Left forelimb (tissue), 1 donor: ENCODE measurements at regions not wholly inside any gene's neighbourhood (a gene's known extent, or its start where the extent isn't known, plus 50 kb on each side); places are given as distances from the start of the nearest gene placed in this dataset.

Source experiments
- DNase-seq: peaks from one replicate; pipeline ENCODE4 v3.0.0-alpha.2; 2018; ENCODE audit warnings: low spot score

DNA sequence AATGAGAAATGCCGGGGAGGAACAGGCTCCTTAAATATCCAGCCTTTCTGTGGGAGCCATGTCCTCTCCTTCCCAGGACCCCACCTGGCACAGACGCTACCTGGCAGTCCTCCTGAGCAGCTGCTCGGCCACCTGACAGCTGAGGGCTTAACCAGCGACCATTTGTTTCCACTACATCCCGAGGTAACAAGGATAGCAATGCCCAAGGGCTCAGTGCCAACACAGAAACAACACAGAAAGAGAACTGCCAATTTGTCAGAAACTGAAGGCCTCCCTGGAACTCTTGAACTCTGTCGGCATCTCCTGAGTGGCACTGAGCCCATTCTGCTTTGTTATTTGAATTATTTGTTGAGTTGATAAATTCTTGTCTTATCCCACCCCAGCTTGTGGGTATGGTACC lies 122.2 kb upstream of the ARHGAP28 start:
- DNase-seq: no peak

DNA sequence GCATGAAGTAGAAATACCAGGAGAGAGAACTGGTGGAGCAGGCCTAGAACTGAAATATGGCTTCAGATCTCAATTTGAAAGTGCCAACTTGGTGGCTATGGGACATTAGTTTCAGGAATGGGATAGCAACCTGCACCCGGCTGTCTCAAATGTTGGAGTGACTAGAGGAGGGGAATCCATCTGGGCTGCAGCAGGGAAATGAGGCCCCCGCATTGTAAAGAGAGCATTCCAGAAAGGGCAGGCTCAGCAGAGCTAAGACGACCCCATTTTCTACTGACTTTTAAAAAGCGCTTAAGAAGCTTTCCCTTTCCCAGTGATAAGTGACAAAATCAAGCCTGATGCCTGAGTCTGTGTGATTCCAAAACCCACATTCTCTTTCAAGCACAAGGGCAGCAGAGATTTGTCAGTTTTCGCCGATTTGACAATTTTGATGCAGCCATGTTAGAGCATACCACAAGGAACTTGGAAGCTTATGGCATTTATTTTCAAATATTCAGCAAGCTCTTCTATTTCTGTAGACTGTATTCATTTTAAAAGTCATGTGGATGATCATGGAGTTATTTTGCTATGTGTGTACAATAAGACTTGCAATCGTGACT lies 119.8 kb upstream of the ARHGAP28 start:
- DNase-seq: no peak

DNA sequence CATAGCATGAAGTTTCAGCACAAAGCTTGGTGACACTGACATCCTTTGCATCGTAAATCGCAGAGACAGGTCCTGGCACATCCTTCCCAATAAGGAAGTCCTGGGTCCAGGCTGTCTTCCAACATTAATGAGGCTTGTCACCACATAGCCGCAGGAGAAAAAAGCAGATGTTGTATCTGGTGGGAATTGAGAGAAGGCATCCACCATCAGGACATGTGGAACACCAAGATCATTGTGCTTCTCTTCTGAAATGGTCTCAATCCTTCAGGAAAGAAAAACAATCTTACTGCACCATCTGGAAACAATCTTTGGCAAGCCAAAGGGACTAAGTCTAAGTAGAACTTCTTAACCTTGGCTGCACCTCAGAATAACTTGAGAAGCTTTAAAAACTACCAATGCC lies 119.0 kb upstream of the ARHGAP28 start:
- no peak for DNase-seq

DNA sequence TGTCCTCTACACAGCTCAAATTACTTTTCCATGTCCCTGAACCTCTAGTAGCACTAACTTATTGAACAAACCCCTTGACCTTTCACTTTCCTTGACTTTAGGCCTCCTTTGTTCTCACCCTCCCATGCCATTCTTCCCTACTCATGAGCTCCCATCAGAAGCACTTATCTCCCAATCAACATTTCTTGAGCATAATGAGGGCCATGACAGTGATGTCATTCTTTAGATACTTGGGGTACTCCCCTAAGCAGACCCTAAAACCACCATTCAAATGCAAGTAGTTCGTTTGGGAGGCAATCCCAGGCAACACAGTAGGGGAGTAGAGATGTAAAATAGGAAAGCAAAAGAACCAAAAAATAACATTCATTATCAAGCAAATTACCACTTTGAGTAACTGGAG lies 115.9 kb upstream of the ARHGAP28 start:
- no peak for DNase-seq

DNA sequence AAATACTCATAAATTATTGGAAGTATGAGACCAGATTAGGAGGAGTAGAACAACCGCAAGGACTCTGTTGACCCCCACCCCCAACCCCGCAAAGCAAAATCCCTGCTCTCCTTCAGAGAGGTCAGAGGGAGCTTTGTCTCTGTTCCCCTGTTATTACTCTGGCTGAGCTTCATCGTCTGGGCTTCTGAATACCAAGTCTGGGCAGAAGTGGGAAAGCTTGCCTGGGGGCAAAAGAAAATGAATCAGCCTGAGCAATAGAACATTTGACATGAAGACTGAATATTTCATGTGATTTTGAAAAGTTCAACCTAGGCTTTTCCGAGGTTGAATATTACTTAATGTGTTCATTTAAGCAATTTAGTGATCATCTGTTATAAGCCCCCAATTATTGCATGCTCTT lies 114.6 kb upstream of the ARHGAP28 start:
- no peak for DNase-seq

DNA sequence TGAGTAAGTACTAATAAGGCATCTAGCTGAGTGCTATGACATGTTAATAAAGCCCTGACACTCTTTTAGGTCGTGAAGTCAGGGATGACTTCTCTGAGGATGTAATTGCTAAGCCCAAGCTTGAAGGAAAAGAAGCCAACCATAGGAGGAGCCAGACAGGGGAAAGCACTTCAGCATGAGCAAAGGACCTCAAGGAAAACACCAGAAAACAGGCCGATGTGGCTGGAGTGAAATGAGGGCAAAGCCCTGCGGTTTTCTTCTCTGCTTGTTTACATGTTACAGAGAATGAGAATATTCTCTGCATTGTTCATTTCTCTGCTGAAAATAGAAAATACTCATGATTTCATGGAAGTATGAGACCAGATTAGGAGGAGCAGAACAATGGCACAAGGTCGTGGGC lies 112.5 kb upstream of the ARHGAP28 start:
- no peak for DNase-seq

DNA sequence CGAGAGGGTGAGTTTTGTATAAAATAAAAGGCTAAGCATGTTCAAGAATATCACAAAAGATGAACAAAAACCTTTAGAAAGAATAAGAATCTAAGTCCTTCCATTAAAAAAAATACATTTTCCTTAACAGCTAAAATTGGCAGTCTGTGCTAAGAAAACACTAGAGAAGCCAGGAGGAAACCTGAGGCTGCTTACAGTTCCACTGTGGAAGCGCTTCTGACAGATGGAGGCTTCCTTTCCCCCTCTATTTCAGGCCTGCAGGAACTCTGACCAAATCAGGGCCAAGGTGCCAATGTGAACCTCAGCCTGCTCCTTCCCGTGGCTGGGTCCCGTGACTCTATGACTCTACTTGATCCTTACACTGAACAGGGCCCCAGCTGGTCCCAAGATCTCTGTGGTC lies 108.1 kb upstream of the ARHGAP28 start:
- DNase-seq: no peak

DNA sequence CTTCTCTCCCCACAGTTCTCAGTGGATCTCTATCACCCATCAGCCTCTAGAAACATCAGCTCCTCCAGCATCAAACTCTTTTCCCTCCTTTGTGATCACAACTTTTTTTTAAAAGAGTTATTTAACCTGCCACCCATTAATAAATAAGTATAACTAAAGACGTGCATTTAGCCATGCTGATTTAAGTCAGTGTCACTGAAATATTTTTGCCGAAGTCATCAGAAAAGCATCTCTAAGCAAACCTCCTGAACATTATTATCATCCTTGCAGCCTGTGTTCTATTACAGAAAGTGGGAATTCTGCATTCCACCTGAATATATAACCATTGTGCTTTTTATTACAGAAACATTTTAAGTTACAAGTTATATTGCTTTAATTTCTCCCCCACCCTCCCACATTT lies 106.2 kb upstream of the ARHGAP28 start:
- no peak for DNase-seq

DNA sequence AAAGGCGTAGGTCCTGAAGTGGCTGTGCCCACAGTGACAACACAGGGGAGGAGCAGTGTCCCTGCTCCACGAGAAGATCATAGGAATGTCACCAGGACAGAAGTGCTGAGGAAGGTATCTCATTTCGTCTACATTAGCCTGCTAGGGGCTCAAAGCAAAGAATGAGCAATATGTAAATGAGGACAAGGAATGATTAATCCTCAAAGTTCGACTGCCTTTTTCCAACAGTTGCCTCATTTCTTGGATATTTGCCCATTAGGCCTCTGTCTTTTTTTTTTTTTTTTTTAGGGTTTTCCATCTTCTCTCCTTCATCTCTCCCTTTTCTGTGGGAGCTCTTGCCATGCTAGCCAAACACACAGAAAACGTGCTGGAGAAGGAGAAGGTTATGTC lies 105.2 kb upstream of the ARHGAP28 start:
- no peak for DNase-seq

DNA sequence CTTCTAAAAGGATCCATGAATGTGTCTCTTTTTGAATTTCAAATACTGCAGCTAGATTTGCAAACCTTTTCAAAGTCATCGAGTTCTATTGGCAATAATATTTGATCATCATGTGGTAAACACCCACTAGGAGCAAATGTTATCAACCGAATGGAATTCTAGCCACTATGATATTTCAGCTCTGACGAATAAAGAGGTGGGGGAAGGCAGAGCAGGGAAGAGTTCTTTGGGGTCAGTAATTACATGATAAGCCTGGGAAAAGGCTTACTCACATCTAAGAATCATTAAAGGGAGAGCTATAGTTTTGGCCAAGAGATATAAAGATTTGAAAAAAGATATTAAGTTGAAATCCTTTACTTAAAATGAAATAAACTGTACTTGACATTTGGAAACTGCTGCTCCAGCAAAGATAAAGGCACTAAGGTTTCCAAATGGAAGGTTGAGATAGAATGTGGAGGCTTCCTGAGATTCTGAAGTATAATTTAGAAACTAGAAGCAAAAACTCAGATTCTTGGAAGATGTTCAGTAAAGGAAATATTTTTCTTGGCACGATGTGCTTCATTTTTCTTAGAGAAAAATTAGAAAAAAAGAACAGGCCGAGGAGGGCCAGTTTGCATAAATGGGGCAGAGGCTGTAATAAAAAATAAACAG lies 104.7 kb upstream of the ARHGAP28 start:
- no peak for DNase-seq

DNA sequence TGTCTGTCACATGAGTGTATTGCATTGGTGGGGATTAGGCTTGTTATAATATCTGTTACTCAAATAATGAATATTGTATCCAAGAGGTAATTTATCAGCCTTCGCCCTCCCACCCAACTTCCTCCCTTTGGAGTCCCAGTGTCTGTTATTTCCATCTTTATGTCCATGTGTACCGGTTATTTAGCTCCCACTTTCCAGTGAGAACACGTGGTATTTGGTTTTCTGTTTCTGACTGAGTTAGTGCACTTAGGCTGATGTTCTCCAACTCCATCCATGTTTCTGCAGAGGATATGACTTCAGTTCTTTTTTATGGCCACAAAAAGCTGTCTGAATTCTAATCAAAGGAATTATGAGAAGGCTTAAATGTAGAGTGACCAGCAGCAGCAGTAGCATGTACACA lies 104.0 kb upstream of the ARHGAP28 start:
- no peak for DNase-seq

DNA sequence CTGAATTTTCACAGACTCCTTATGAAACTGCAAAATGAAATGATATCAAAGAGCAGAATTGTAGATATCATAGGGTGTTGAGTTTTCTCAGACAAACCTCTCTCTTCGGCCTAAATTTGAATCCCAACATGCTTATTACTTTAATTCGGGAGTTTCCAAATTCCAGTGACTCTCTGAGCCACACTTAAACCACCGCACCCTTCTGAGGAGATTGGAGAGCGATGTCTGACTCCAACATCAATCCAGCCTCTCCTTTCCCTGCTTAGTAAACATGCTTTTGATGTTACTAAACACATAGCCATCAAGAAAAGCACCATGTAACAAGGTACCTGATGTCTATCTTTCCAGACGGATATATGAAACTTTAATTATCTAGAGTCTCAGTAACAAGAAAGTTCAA lies 103.1 kb upstream of the ARHGAP28 start:
- DNase-seq: no peak

DNA sequence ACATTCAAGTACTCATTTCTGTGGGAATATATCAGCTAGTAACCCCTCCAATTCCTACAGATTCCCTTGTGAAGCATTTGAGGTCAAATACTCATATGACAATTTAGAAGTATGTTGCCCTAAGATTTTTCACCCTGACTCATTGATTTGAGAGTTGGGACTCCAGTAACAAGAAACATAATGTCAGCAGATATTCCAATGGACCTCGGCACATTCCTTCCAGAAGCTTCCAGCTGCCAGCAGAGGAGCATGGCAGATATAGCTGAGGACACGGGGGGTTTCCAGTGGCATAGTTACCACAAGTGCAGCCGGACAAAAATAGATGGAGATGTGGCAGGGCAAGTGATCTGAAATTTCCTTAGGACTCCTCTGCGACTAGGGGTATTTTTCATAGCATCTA lies 101.9 kb upstream of the ARHGAP28 start:
- DNase-seq: no peak

DNA sequence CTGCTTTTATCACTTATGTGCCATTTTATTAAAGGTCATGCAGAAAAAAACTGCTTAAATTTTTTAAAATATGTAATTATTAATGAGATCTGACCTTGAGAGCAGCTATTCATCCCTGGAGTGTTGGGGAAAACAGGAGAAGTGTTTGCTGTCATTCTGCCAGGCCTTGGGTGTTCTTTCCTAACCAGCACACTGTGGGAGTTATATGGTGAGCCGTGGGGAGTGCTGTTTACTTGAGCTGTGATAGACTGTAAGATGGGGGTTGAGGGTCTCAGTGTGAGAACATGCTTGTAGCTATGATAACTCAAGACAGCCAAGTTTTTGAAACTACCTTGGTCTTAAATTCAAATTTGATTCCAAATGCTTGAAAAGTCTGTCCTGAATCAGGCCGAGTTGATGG lies 101.3 kb upstream of the ARHGAP28 start:
- DNase-seq: no peak

DNA sequence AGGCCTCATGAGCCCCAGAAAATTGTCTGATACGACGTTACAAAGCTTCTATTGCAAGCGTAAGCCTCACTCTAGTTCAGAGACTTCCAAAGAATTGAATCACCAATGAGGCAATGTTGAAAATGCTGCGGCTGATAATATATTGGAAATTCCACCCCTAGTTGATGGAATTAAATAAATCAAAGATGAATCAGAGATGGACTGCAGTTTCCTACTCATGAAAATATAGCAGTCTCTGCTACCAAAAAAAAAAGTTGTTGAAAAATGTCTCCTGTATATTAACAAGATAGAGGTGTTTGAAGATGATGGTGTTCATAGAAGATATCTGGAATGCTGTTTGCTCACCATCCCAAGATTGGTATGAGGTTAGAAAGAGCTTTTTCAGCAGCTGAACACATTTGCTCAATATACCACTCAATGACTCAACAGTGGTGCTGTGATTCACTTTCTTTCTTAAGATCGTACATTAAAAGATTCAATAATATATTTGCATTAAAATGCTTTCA lies 99.8 kb upstream of the ARHGAP28 start:
- DNase-seq: no peak

DNA sequence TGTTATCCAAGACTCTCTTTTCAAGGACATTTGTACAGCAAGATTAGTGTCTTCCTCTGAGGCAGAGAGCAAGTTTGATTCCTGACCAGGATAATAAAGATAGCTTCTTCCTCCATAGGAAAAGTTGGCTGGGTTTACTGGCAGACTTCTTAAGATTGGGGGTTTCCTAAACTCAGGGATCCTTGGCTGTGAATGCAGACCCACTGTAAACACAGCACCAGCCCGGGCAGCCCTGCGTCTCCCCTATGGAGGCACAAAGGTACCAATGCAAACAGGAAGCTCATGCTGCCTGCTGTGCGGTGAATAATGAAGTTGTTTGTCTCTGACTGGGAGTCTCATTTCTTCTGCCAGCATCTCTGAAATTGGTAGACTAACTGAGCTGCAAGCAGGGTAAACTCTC lies 96.2 kb upstream of the ARHGAP28 start:
- no peak for DNase-seq

DNA sequence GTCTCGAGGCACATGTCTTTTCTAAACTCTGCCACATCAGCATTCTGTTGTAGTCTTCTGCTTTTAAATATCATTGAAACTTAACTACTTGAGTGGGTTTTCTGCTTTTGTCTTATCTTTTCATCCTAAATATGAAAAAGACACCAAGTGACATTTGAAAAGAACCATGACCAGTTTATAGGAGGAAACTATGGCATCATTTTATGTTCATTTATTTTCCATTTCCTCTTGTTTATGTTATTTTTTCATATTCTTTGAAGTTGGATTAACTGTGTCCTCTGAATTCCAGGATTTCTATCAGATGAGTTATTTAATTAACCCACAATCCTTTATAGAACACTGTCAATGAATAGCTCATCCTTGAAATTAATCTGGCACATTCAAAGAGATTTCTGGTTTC lies 93.4 kb upstream of the ARHGAP28 start:
- no peak for DNase-seq

DNA sequence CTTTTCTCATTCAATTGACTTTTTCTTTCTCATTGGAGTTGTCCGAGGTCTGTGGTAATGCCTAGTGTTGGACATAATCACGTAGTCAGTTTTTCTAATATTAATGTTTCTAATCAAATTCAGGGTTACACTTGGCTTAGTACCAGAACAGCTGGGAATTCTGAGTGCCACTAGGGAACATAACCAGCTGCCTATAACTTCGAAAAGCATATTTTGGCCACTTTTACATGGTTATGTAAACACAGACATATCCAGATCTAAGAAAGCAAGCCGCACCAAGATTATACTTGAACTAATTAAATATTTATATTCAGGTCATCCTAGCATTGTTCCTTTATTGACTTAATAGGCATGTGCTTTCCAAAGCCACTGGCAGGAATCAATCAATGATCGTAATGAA lies 91.1 kb upstream of the ARHGAP28 start:
- DNase-seq: no peak

DNA sequence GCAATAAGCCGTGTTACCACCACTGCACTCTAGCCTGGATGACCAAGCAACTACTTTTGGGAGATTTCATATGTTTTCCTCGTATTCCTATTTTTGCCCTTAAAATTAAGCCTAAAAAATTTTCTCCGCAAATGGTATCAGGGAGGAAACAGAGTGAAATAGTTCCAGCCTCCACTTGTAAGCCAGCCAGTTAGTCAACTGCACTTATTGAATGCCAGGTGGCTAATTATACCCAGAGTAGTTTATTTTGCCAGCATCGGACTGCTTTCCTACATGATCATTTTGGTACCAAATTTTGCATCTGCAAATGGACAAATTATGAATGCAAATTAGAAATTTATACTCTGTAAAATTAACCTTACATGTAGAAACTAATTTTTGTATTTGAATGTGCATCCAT lies 90.2 kb upstream of the ARHGAP28 start:
- DNase-seq: no peak

DNA sequence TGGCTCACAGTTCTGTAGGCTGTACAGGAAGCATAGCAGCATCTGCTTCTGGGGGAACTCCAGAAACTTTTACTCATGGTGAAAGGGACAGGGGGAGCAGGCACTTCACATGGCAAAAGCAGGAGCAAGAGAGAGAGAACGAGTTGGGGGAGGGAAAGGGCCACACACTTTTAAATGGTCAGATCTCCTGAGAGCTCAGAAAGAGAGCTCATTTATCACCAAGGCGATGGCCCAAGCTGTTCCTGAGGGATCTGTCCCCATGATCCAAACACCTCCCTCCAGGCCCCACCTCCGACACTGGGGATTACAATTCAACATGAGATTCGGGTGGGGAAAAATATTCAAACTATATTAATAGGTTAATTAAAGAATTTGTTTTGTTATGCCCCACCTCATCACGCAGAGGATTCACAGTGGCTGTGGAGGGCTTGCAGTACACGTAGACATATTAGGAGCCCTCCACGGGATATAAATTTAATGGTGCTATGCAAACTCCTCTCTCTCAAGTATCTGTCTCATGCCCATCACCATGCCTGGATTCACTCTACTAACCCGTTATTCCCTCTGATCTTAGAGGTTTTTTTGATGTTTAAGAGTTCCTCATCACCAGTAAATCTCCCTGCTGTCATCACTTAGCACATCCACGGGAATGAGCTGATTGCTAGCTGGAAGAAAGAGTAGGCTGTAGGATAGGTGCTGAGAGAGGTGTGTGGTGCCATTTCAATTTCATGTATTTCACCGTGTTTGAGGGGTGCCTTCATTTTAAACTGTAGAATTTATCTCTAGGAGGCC lies 84.5 kb upstream of the ARHGAP28 start:
- DNase-seq: no peak

DNA sequence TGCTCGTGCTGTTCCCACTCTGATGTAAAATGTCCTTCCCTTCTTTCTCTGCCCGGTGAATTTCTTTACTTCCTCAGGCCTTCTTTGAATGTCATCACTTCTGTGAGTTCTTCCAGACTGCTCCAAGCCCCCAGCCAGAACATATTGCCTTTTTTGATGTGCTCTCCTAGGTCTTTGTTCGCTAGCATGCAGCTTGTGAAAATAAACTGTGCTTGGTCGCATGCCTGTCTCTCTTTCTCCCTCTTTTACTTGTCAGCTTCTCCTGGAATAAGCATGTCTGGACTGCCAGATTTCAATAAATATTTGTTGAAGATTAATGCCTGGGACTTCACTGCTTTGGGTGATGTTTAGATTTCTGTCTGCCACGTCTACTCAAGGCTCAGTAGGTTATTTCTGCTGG lies 82.7 kb upstream of the ARHGAP28 start:
- no peak for DNase-seq

DNA sequence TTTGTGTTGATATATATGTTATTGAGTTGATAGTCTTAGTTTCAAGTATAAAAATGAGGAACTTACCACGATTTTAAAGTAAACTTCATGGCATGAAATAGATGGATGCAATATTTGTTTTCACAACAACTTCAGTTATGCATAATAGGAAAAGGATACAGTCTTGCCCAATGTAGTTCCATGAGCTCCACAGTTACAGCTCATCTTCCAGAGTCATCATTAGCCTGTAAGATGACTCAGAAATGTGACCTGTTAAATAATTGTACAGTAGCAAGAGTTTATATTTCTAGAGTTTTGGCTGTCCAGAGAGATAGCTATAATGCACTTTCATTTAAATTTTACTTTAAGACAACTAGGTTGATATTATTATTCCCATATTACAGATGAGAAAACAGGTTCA lies 80.9 kb upstream of the ARHGAP28 start:
- no peak for DNase-seq

DNA sequence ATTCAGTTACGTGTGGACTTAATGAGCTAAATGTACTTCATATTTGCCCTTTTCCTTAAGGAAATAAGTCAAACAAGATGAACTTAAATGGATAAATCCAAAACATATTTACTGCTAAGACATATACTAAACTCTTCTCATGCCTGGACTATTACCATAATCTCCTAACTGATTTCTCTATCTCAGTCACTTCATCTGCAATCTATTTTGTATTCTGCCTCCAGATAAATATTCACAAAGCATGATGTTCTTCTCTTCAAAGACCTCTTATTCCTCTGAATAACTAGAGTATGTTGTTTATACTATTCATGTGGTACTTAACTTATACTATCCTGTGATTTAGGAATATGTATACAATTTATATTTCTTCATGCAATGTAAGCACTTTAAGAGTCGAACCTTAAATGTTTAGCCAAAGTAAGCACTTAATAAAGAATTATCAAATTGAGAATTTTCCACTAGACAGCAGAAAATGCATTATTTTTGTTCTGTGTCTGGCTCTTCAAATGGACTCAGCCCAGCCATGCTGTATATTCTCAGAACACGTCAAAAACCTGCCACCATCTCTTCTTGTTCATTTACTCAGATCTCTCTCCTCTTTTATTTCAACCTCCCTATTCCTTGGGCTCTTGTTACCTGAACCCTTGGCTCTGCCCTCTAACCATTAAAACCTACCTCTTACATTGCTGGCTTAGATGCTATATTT lies 79.9 kb upstream of the ARHGAP28 start:
- no peak for DNase-seq
